SIG-M5 treated with dmso at 0.1 percent for 504 hours (cell line): ENCODE measurements at regions not wholly inside any gene's neighbourhood (a gene's known extent, or its start where the extent isn't known, plus 50 kb on each side); places are given as distances from the start of the nearest gene placed in this dataset.

ENCODE experiments used
- DNase-seq: peaks from one replicate; lab custom pipeline; 2025; ENCODE audit not compliant: unreplicated experiment; lab: John Stamatoyannopoulos, UW

DNA sequence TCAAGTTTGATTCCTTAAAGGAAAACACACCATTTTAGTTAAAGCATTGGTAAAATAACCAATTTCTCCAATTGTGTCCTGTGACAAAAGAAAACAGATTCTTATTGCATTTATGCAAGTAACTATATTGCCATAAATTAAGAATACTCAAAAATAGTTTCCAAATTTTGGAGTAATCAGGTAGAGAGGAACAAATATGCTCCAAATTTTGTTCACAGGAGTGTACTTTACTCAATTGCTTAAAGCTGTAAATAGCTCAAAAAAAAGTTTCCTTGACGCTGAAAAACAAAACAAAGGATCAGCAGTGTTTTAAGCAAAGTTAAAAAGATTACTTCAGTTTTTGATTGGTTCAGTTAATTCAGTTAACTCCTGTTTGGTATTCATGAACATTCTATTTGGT lies 52.2 kb upstream of the INHBA start:
- DNase-seq = no peak

DNA sequence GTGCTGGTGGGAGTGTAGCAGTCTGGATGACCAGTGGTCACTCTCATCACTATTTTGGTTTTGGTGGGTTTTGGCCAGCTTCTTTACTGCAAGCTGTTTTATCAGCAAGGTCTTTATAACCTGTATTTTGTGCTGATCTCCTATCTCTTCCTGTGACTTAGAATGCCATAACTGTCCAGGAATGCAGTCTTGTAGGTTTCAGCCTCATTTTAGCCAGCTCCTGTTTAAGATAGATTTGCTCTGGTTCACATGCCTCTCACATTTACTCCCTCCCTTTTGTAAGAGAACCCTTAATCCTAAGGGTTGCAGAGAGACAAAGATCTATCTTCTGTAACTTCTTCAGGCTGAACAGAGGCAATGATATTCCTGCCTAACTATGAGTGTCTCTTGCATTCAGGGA lies 51.2 kb upstream of the INHBA start:
- DNase-seq = no peak
